ENCODE measurements at regions not wholly inside any gene's neighbourhood (a gene's known extent, or its start where the extent isn't known, plus 50 kb on each side); places are given as distances from the start of the nearest gene placed in this dataset.

DNA sequence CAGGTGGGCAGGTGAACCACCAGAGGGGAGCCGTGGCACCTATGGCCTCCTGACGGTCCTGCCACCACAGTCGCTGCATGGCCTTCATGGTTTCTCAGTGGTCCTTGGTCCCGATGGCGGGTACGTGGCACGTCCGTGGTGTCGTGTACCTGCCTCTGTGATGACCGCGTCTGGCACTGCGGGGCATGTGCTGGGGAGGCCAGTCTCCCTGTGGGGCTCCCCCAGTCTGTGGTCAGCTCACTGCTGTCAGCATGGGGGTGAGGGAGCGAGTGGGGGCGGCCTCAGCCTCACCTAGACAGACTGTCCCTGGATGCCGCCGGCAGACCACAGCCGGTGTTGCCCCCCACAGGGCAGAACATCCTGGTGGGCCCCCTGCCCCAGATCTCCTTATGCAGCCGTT is 267.2 kb downstream of the SEC23A start:
- TF ChIP-seq SIN3A (IDR thresholded peaks at IDR 0.05; ENCODE audit: borderline replicate concordance, insufficient read depth, low read depth, low read length) (no peak), POLR2AphosphoS5 (IDR thresholded peaks at IDR 0.05; ENCODE audit: low read depth, low read length) (no peak), TCF7L2 (IDR thresholded peaks at IDR 0.05; ENCODE audit: low read depth, low read length) (no peak)
- TF ChIP-seq, protein P1, sequence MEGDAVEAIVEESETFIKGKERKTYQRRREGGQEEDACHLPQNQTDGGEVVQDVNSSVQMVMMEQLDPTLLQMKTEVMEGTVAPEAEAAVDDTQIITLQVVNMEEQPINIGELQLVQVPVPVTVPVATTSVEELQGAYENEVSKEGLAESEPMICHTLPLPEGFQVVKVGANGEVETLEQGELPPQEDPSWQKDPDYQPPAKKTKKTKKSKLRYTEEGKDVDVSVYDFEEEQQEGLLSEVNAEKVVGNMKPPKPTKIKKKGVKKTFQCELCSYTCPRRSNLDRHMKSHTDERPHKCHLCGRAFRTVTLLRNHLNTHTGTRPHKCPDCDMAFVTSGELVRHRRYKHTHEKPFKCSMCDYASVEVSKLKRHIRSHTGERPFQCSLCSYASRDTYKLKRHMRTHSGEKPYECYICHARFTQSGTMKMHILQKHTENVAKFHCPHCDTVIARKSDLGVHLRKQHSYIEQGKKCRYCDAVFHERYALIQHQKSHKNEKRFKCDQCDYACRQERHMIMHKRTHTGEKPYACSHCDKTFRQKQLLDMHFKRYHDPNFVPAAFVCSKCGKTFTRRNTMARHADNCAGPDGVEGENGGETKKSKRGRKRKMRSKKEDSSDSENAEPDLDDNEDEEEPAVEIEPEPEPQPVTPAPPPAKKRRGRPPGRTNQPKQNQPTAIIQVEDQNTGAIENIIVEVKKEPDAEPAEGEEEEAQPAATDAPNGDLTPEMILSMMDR (IDR thresholded peaks at IDR 0.05): no peak

Measured in Panc1 (cell line).